ENCODE measurements at regions not wholly inside any gene's neighbourhood (a gene's known extent, or its start where the extent isn't known, plus 50 kb on each side); places are given as distances from the start of the nearest gene placed in this dataset.

GRCh38 chr10:45211576-45211975, 103.8 kb downstream of the OR13A1 start:
- Mint-ChIP-seq H3K9me3 (peaks cover 4% of the 10 kb centered on the region), H3K36me3 (no peaks in the 10 kb centered on the region), H3K4me3 (no peak overlapping the region), H3K27me3 (ENCODE audit: insufficient read depth, low read depth) (no peaks in the 10 kb centered on the region), H3K4me1 (no peaks in the 10 kb centered on the region), H3K27ac (no peak overlapping the region)
- no peaks in the 10 kb centered on the region for H4K20me1 ChIP-seq (ENCODE audit: low read depth)
- no peaks in the 10 kb centered on the region for H3F3A ChIP-seq (ENCODE audit: low read depth)
- no peaks in the 10 kb centered on the region for H3K36me3 ChIP-seq
- H3K79me2 ChIP-seq (ENCODE audit: low read depth): no peaks in the 10 kb centered on the region
- H3K9me3 ChIP-seq (ENCODE audit: low read depth): peaks cover 4% of the 10 kb centered on the region
- no peak for DNase-seq (ENCODE audit: low spot score)
- no peak overlapping the region for H2AFZ ChIP-seq (replicated peaks)
- no peak overlapping the region for H3K9ac ChIP-seq
- H3K27me3 ChIP-seq: no peaks in the 10 kb centered on the region
- no peak overlapping the region for H3K4me3 ChIP-seq
- H3K27ac ChIP-seq: no peak overlapping the region
- no peaks in the 10 kb centered on the region for H3K4me1 ChIP-seq
- no peak overlapping the region for H3K4me2 ChIP-seq
- no peak for TF ChIP-seq CTCF (IDR thresholded peaks at IDR 0.05)
- no peak for TF ChIP-seq EZH2phosphoT487 (IDR thresholded peaks at IDR 0.05)
- no peak for TF ChIP-seq EZH2 (IDR thresholded peaks at IDR 0.05)

- Histone ChIP-seq H2AFZ (replicated peaks) (no peak overlapping the region), H4K20me1 (ENCODE audit: low read depth) (no peaks in the 10 kb centered on the region), H3K9ac (no peak overlapping the region), H3K4me2 (no peak overlapping the region), H3K4me1 (no peaks in the 10 kb centered on the region), H3K9me3 (ENCODE audit: low read depth) (no peaks in the 10 kb centered on the region), H3K4me3 (no peak overlapping the region), H3K79me2 (ENCODE audit: low read depth) (no peaks in the 10 kb centered on the region), H3F3A (ENCODE audit: low read depth) (no peaks in the 10 kb centered on the region), H3K27me3 (no peaks in the 10 kb centered on the region), H3K36me3 (no peaks in the 10 kb centered on the region), H3K27ac (no peak overlapping the region)
- Mint-ChIP-seq H3K4me1 (peaks cover 9% of the 10 kb centered on the region), H3K27me3 (ENCODE audit: insufficient read depth, low read depth) (peaks cover 2% of the 10 kb centered on the region), H3K27ac (no peak overlapping the region), H3K36me3 (no peaks in the 10 kb centered on the region), H3K9me3 (no peaks in the 10 kb centered on the region), H3K4me3 (no peak overlapping the region)
- TF ChIP-seq EZH2phosphoT487 (IDR thresholded peaks at IDR 0.05) (no peak), CTCF (IDR thresholded peaks at IDR 0.05) (no peak), EZH2 (IDR thresholded peaks at IDR 0.05) (no peak)
- DNase-seq (ENCODE audit: low spot score): no peak
These were observed 96.0 kb downstream of the OR13A1 start for GRCh38 chr10:45219416-45219815.

GRCh38 chr10:45220931-45221330, 94.5 kb downstream of the OR13A1 start:
- Mint-ChIP-seq H3K4me3 (no peak overlapping the region), H3K9me3 (no peaks in the 10 kb centered on the region), H3K27me3 (ENCODE audit: insufficient read depth, low read depth) (peaks cover 2% of the 10 kb centered on the region), H3K4me1 (peaks cover 9% of the 10 kb centered on the region), H3K36me3 (no peaks in the 10 kb centered on the region), H3K27ac (peak overlapping the region; percentile 71)
- H3K4me3 ChIP-seq: no peak overlapping the region
- no peak overlapping the region for H3K27ac ChIP-seq
- H3K36me3 ChIP-seq: no peaks in the 10 kb centered on the region
- H3K9me3 ChIP-seq (ENCODE audit: low read depth): no peaks in the 10 kb centered on the region
- no peak overlapping the region for H3K4me2 ChIP-seq
- H3K9ac ChIP-seq: no peak overlapping the region
- TF ChIP-seq CTCF (IDR thresholded peaks at IDR 0.05) (no peak), EZH2 (IDR thresholded peaks at IDR 0.05) (no peak), EZH2phosphoT487 (IDR thresholded peaks at IDR 0.05) (no peak)
- no peaks in the 10 kb centered on the region for H3K79me2 ChIP-seq (ENCODE audit: low read depth)
- no peaks in the 10 kb centered on the region for H4K20me1 ChIP-seq (ENCODE audit: low read depth)
- no peaks in the 10 kb centered on the region for H3F3A ChIP-seq (ENCODE audit: low read depth)
- no peaks in the 10 kb centered on the region for H3K27me3 ChIP-seq
- H2AFZ ChIP-seq (replicated peaks): no peak overlapping the region
- no peaks in the 10 kb centered on the region for H3K4me1 ChIP-seq
- no peak for DNase-seq (ENCODE audit: low spot score)

Measured in neural progenitor cell (in vitro differentiated cells).